Small intestine (tissue), 7 donors: ENCODE measurements at regions not wholly inside any gene's neighbourhood (a gene's known extent, or its start where the extent isn't known, plus 50 kb on each side); places are given as distances from the start of the nearest gene placed in this dataset.
A peak's percentile ranks its signal among the peaks of the same experiment; 100 is the strongest.

Experiments used
- DNase-seq, 2 donors: peaks; one replicate each; pipeline versions ENCODE4 v3.0.0 to v3.0.0-alpha.2; 2013
- FAIRE-seq: peaks from 2 replicates; lab custom pipeline; 2012; peaks lifted over from hg19 to GRCh38; lab: Jason Lieb, UNC
- H3K27ac ChIP-seq, 3 donors: one replicate each; pipeline ENCODE4 v1.5.1; 2013; ENCODE audit warnings: low read length in 2 of 3, mild to moderate bottlenecking in 2 of 3, control low read depth in 1 of 3, inconsistent platforms in 1 of 3, low read depth in 1 of 3, moderate library complexity in 1 of 3
- H3K27me3 ChIP-seq, 3 donors: one replicate each; pipeline ENCODE4 v1.6.1; 2013; ENCODE audit warnings: low read length in 3 of 3, inconsistent platforms in 1 of 3; ENCODE audit not compliant: control insufficient read depth in 3 of 3, insufficient read depth in 3 of 3
- H3K36me3 ChIP-seq, 3 donors: one replicate each; pipeline ENCODE4 v1.6.1; 2013; ENCODE audit warnings: low read length in 3 of 3, inconsistent platforms in 1 of 3, low read depth in 1 of 3, mild to moderate bottlenecking in 1 of 3, moderate library complexity in 1 of 3; ENCODE audit not compliant: control insufficient read depth in 3 of 3, insufficient read depth in 2 of 3
- H3K4me1 ChIP-seq, 3 donors: one replicate each; pipeline ENCODE4 v1.6.1; 2013; ENCODE audit warnings: low read length in 2 of 3, inconsistent platforms in 1 of 3, low read depth in 1 of 3, mild to moderate bottlenecking in 1 of 3, moderate library complexity in 1 of 3; ENCODE audit not compliant: control insufficient read depth in 3 of 3, insufficient read depth in 2 of 3
- H3K4me3 ChIP-seq, 3 donors: one replicate each; pipeline ENCODE4 v1.5.1; 2013; ENCODE audit warnings: low read length in 3 of 3, control low read depth in 1 of 3, inconsistent platforms in 1 of 3, low read depth in 1 of 3, mild to moderate bottlenecking in 1 of 3, moderate library complexity in 1 of 3
- H3K9me3 ChIP-seq, 2 donors: one replicate each; pipeline ENCODE4 v1.6.1; 2013; ENCODE audit warnings: low read depth in 1 of 2, low read length in 1 of 2; ENCODE audit not compliant: control insufficient read depth in 2 of 2, insufficient read depth in 1 of 2
- WGBS, 3 donors: extraction: QIAGEN DNeasy Blood & Tissue Kit; methylation state at CpG; one replicate each; pipeline ENCODE4 v1.1.7; 2013; 5-methylcytosine and 5-hydroxymethylcytosine counted together
- donor health status: healthy with polysubstance abuse.
- donor health status: control.
- donor health status: control.
- donor health status: Bipolar disorder and iron deficiency.
- donor health status: healthy.

- Histone ChIP-seq H3K36me3 (no peaks in the 10 kb centered on the region), H3K4me3 (no peak overlapping the region), H3K27me3 (no peaks in the 10 kb centered on the region), H3K27ac (no peak overlapping the region), H3K9me3 (no peaks in the 10 kb centered on the region), H3K4me1 (no peaks in the 10 kb centered on the region)
- DNase-seq, result no peak
- peak; percentile 41 for FAIRE-seq
Observed at GRCh38 chr6:66068907-66069306, 361.9 kb upstream of the EYS start.

GRCh38 chr6:66068033-66068432, 361.0 kb upstream of the EYS start:
- no peak for DNase-seq

GRCh38 chr6:66065313-66065712, 358.3 kb upstream of the EYS start:
- H3K4me3 ChIP-seq, result no peak overlapping the region
- H3K36me3 ChIP-seq, result no peaks in the 10 kb centered on the region
- no peak overlapping the region for H3K27ac ChIP-seq
- WGBS, 3 donors, result 70 to 89% (median 85%) methylated on average over 1 of the region's 1 CpG
- peaks cover 0 to 2% of the 10 kb centered on the region in 2 donors for H3K9me3 ChIP-seq
- no peak for DNase-seq
- no peaks in the 10 kb centered on the region for H3K27me3 ChIP-seq
- no peaks in the 10 kb centered on the region for H3K4me1 ChIP-seq
- no peak for FAIRE-seq

More at GRCh38 chr6:66068033-66068432, 361.0 kb upstream of the EYS start:
- H3K27ac ChIP-seq, result no peak overlapping the region
- FAIRE-seq, result no peak
- H3K4me1 ChIP-seq, result no peaks in the 10 kb centered on the region
- H3K9me3 ChIP-seq, result peaks cover 0 to 2% of the 10 kb centered on the region in 2 donors
- no peak overlapping the region for H3K4me3 ChIP-seq
- H3K36me3 ChIP-seq, result no peaks in the 10 kb centered on the region
- H3K27me3 ChIP-seq, result no peaks in the 10 kb centered on the region

GRCh38 chr6:66057034-66057433, 350.0 kb upstream of the EYS start:
- Histone ChIP-seq H3K9me3 (no peaks in the 10 kb centered on the region), H3K4me1 (no peaks in the 10 kb centered on the region), H3K36me3 (no peaks in the 10 kb centered on the region), H3K4me3 (no peak overlapping the region), H3K27ac (no peak overlapping the region), H3K27me3 (no peaks in the 10 kb centered on the region)
- DNase-seq, result no peak
- WGBS, 3 donors, result 90 to 98% (median 91%) methylated on average over 1 of the region's 1 CpG
- no peak for FAIRE-seq

- DNase-seq (no peak), FAIRE-seq (no peak)
- H3K4me1 ChIP-seq, result no peaks in the 10 kb centered on the region
- no peak overlapping the region for H3K4me3 ChIP-seq
- H3K27ac ChIP-seq, result no peak overlapping the region
- 69 to 81% (median 77%) methylated on average over 2 of the region's 2 CpGs for WGBS, 3 donors
- H3K36me3 ChIP-seq, result no peaks in the 10 kb centered on the region
- no peaks in the 10 kb centered on the region for H3K9me3 ChIP-seq
- H3K27me3 ChIP-seq, result no peaks in the 10 kb centered on the region
Observed at GRCh38 chr6:66054967-66055366, 347.9 kb upstream of the EYS start.

- Histone ChIP-seq H3K4me3 (no peak overlapping the region), H3K36me3 (no peaks in the 10 kb centered on the region), H3K9me3 (no peaks in the 10 kb centered on the region), H3K4me1 (no peaks in the 10 kb centered on the region), H3K27ac (no peak overlapping the region), H3K27me3 (no peaks in the 10 kb centered on the region)
- FAIRE-seq, result no peak
- DNase-seq, result no peak
- WGBS, 3 donors, result 72 to 76% (median 72%) methylated on average over 5 of the region's 5 CpGs
Observed at GRCh38 chr6:66051812-66052211, 344.8 kb upstream of the EYS start.

- Histone ChIP-seq H3K27me3 (no peaks in the 10 kb centered on the region), H3K9me3 (no peaks in the 10 kb centered on the region), H3K36me3 (no peaks in the 10 kb centered on the region), H3K27ac (no peak overlapping the region), H3K4me1 (no peaks in the 10 kb centered on the region), H3K4me3 (no peak overlapping the region)
- no peak for FAIRE-seq
- no peak for DNase-seq
- WGBS, 3 donors, result 72 to 79% (median 79%) methylated on average over 3 of the region's 3 CpGs
Observed at GRCh38 chr6:66048684-66049474, 341.9 kb upstream of the EYS start.

- 43 to 71% (median 53%) methylated on average over 1 of the region's 1 CpG for WGBS, 3 donors
- no peak overlapping the region for H3K4me3 ChIP-seq
- H3K36me3 ChIP-seq, result no peaks in the 10 kb centered on the region
- DNase-seq, result no peak
- no peaks in the 10 kb centered on the region for H3K27me3 ChIP-seq
- no peaks in the 10 kb centered on the region for H3K4me1 ChIP-seq
- H3K9me3 ChIP-seq, result no peaks in the 10 kb centered on the region
- no peak for FAIRE-seq
- H3K27ac ChIP-seq, result no peak overlapping the region
Observed at GRCh38 chr6:66032626-66033025, 325.6 kb upstream of the EYS start.

- Histone ChIP-seq H3K27ac (no peak overlapping the region), H3K4me3 (no peak overlapping the region), H3K9me3 (no peaks in the 10 kb centered on the region), H3K36me3 (no peaks in the 10 kb centered on the region), H3K4me1 (no peaks in the 10 kb centered on the region), H3K27me3 (no peaks in the 10 kb centered on the region)
- no peak for DNase-seq
- no peak for FAIRE-seq
Observed at GRCh38 chr6:66029391-66029790, 322.4 kb upstream of the EYS start.
